Body of pancreas (tissue), 4 donors: ENCODE measurements at regions not wholly inside any gene's neighbourhood (a gene's known extent, or its start where the extent isn't known, plus 50 kb on each side); places are given as distances from the start of the nearest gene placed in this dataset.

Experiments used
- POLR2A ChIP-seq, 3 donors: fragments of 450-650 bp; IDR thresholded peaks; one replicate each; pipeline ENCODE4 v1.6.1; 2016; ENCODE audit warnings: antibody characterized with exemption in 3 of 3, mild to moderate bottlenecking in 2 of 3
- TF ChIP-seq, protein P1 (sequence below), 7 experiments: fragments of 450-650 bp in 4 of 7; fragments of 200-600 bp in 3 of 7; sonication (generic) in 3 of 7; IDR thresholded peaks; one replicate each; pipeline ENCODE4 v1.5.1; 2016 to 2019; ENCODE audit warnings: antibody characterized with exemption in 7 of 7

DNA sequence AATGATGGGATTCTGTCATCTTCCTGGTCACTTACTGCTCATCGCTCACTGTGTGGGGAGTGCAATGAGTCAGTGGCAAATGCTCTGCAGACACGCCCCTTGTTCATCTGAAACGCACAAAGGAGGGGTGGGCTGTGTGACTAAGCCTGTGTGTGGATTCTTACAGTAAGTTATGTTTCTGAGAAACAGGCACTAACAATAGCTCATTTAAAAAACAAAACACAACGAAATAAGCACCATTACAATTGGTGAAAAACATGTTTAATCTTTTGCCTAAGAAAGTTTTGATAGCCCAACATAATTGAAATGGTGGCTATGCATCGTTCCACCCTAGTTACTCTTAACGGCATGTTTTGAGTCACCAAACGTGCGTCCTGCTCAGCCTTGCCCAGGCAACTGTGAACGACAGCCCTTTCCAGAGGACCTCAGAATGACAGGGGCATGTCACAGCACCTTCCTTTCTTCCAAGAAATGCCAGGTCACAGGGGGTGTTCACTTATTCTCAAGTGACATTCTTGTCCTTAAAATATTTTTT, 118.4 kb upstream of the SGK1 start:
- TF ChIP-seq, protein P1, sequence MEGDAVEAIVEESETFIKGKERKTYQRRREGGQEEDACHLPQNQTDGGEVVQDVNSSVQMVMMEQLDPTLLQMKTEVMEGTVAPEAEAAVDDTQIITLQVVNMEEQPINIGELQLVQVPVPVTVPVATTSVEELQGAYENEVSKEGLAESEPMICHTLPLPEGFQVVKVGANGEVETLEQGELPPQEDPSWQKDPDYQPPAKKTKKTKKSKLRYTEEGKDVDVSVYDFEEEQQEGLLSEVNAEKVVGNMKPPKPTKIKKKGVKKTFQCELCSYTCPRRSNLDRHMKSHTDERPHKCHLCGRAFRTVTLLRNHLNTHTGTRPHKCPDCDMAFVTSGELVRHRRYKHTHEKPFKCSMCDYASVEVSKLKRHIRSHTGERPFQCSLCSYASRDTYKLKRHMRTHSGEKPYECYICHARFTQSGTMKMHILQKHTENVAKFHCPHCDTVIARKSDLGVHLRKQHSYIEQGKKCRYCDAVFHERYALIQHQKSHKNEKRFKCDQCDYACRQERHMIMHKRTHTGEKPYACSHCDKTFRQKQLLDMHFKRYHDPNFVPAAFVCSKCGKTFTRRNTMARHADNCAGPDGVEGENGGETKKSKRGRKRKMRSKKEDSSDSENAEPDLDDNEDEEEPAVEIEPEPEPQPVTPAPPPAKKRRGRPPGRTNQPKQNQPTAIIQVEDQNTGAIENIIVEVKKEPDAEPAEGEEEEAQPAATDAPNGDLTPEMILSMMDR (IDR thresholded peaks at IDR 0.05): no peak
- TF ChIP-seq POLR2A (IDR thresholded peaks at IDR 0.05): no peak
